Loucy (cell line): ENCODE measurements at regions not wholly inside any gene's neighbourhood (a gene's known extent, or its start where the extent isn't known, plus 50 kb on each side); places are given as distances from the start of the nearest gene placed in this dataset.

Source experiments
- H2AFZ ChIP-seq: fragments of 200-600 bp; sonication (generic); 2 replicates; pipeline ENCODE4 v1.6.0; 2016; ENCODE audit warnings: antibody characterized with exemption, mild to moderate bottlenecking, low read length, moderate library complexity
- H3F3A ChIP-seq: fragments of 200-600 bp; 2 replicates; pipeline ENCODE4 v1.6.0; 2016; ENCODE audit warnings: antibody characterized with exemption, low read depth, mild to moderate bottlenecking
- H3K27me3 ChIP-seq: fragments of 200-600 bp; sonication (generic); 2 replicates; pipeline ENCODE4 v1.6.1; 2014; ENCODE audit warnings: low read length, mild to moderate bottlenecking; ENCODE audit not compliant: insufficient read depth, poor library complexity, severe bottlenecking
- H3K36me3 ChIP-seq: fragments of 200-600 bp; sonication (generic); 2 replicates; pipeline ENCODE4 v1.6.1; 2016; ENCODE audit warnings: low read length; ENCODE audit not compliant: insufficient read depth
- H3K4me1 ChIP-seq: fragments of 200-600 bp; sonication (generic); 2 replicates; pipeline ENCODE4 v1.5.1; 2014; ENCODE audit warnings: low read length, mild to moderate bottlenecking; ENCODE audit not compliant: insufficient read depth, poor library complexity, severe bottlenecking
- H3K4me2 ChIP-seq: fragments of 200-600 bp; sonication (generic); 2 replicates; pipeline ENCODE4 v1.6.0; 2014; ENCODE audit warnings: antibody characterized with exemption, low read length, low read depth, mild to moderate bottlenecking; ENCODE audit not compliant: poor library complexity, severe bottlenecking
- H3K4me3 ChIP-seq: fragments of 200-600 bp; sonication (generic); 2 replicates; pipeline ENCODE4 v1.5.1; 2014; ENCODE audit warnings: low read length, mild to moderate bottlenecking, mixed read lengths; ENCODE audit not compliant: poor library complexity, severe bottlenecking
- H3K79me2 ChIP-seq: fragments of 200-600 bp; sonication (generic); 2 replicates; pipeline ENCODE4 v1.6.1; 2014; ENCODE audit warnings: low read length; ENCODE audit not compliant: insufficient read depth
- H3K9ac ChIP-seq: fragments of 200-600 bp; sonication (generic); 2 replicates; pipeline ENCODE4 v1.6.0; 2014; ENCODE audit warnings: mild to moderate bottlenecking, low read depth, low read length, moderate library complexity; ENCODE audit not compliant: poor library complexity, severe bottlenecking
- H3K9me2 ChIP-seq: fragments of 200-600 bp; sonication (generic); replicated peaks from 2 replicates; pipeline ENCODE4 v1.6.1; 2016; ENCODE audit warnings: low read depth, low read length, mixed read lengths
- H3K9me3 ChIP-seq: fragments of 200-600 bp; sonication (generic); 2 replicates; pipeline ENCODE4 v1.6.1; 2014; ENCODE audit warnings: mild to moderate bottlenecking, antibody characterized with exemption, low read length, low read depth; ENCODE audit not compliant: insufficient read depth
- H4K20me1 ChIP-seq: fragments of 200-600 bp; sonication (generic); 2 replicates; pipeline ENCODE4 v1.6.0; 2014; ENCODE audit warnings: antibody characterized with exemption, low read length, mild to moderate bottlenecking; ENCODE audit not compliant: insufficient read depth, poor library complexity, severe bottlenecking
- CTCF ChIP-seq: fragments of 200-600 bp; sonication (generic); conservative IDR thresholded peaks from 2 replicates; pipeline ENCODE4 v1.5.1; 2014; ENCODE audit warnings: mild to moderate bottlenecking, antibody characterized with exemption, low read length
- EZH2phosphoT487 ChIP-seq: fragments of 200-600 bp; IDR thresholded peaks from 2 replicates; pipeline ENCODE4 v1.6.1; 2018; ENCODE audit warnings: antibody characterized with exemption, mild to moderate bottlenecking, moderate library complexity, borderline replicate concordance

GRCh38 chr3:110677506-110677905 lies 394.1 kb upstream of the NECTIN3 start:
- Histone ChIP-seq H3K9me2 (no peaks in the 10 kb centered on the region), H3K9me3 (no peaks in the 10 kb centered on the region)

GRCh38 chr3:110679285-110679684 lies 392.3 kb upstream of the NECTIN3 start:
- Histone ChIP-seq H3K9me3 (no peaks in the 10 kb centered on the region), H3K79me2 (no peaks in the 10 kb centered on the region), H3F3A (no peaks in the 10 kb centered on the region), H3K4me2 (no peak overlapping the region), H2AFZ (no peak overlapping the region), H3K4me1 (peaks cover 4% of the 10 kb centered on the region), H4K20me1 (no peaks in the 10 kb centered on the region), H3K27me3 (no peaks in the 10 kb centered on the region), H3K4me3 (no peak overlapping the region), H3K36me3 (no peaks in the 10 kb centered on the region), H3K9ac (no peak overlapping the region), H3K9me2 (no peaks in the 10 kb centered on the region)
- no peak for TF ChIP-seq CTCF
- no peak for TF ChIP-seq EZH2phosphoT487

More at GRCh38 chr3:110677506-110677905, 394.1 kb upstream of the NECTIN3 start:
- H3K27me3 ChIP-seq, result no peaks in the 10 kb centered on the region
- TF ChIP-seq EZH2phosphoT487 (no peak), CTCF (no peak)
- H4K20me1 ChIP-seq, result no peaks in the 10 kb centered on the region
- H3K4me2 ChIP-seq, result no peak overlapping the region
- no peaks in the 10 kb centered on the region for H3K79me2 ChIP-seq
- H2AFZ ChIP-seq, result no peak overlapping the region
- no peaks in the 10 kb centered on the region for H3F3A ChIP-seq
- no peak overlapping the region for H3K9ac ChIP-seq
- no peaks in the 10 kb centered on the region for H3K4me1 ChIP-seq
- H3K4me3 ChIP-seq, result no peak overlapping the region
- H3K36me3 ChIP-seq, result no peaks in the 10 kb centered on the region

DNA sequence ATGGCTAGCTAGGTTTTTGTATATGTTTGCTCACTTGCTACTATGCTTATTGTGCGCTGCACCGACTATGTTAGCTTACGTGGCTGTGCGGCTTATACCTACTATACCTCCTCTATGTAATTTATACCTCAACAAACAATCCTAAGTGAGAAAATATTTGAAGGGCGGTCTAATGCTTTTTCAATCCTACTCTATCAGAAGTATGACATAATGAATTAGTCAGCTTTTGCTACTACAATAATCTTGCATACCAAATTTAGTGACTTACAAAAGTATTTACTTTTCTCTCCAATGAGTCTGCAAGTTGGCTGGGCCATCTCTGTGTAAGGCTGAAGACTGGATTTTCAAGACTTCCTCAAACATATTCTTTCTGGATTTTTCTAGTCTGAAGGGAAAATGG lies 391.2 kb upstream of the NECTIN3 start:
- TF ChIP-seq CTCF (no peak), EZH2phosphoT487 (no peak)
- Histone ChIP-seq H3K27me3 (no peaks in the 10 kb centered on the region), H3K9me3 (no peaks in the 10 kb centered on the region), H3F3A (no peaks in the 10 kb centered on the region), H3K4me1 (peaks cover 12% of the 10 kb centered on the region), H2AFZ (no peak overlapping the region), H3K36me3 (no peaks in the 10 kb centered on the region), H3K9me2 (no peaks in the 10 kb centered on the region), H3K4me2 (no peak overlapping the region), H3K9ac (no peak overlapping the region), H3K79me2 (no peaks in the 10 kb centered on the region), H3K4me3 (no peak overlapping the region), H4K20me1 (no peaks in the 10 kb centered on the region)
